HCT116 (cell line): ENCODE measurements at regions not wholly inside any gene's neighbourhood (a gene's known extent, or its start where the extent isn't known, plus 50 kb on each side); places are given as distances from the start of the nearest gene placed in this dataset.

Experiments
- ATAC-seq: fragments of 200-7000 bp; cut with Tn5 transposase; 2 replicates; pipeline ENCODE4 v1.9.1; 2020; ENCODE audit warnings: mild to moderate bottlenecking, moderate library complexity
- BruUV-seq: library from RNA; stranded (reverse); fragments of 400-500 nt; replicated peaks from 2 replicates; lab custom pipeline; 2021; lab: Mats Ljungman, UMichigan
- CTCF ChIA-PET: fragments of 300-600 bp; sonication (Branson Sonifier 250); formaldehyde crosslinking; loops from one replicate; lab custom pipeline; 2021; ENCODE audit warnings: antibody characterized with exemption; lab: Charles Lee
- POLR2A ChIA-PET: fragments of 300-600, 350-600 bp; sonication (Branson Sonifier 250); formaldehyde crosslinking; loops from one replicate; lab custom pipeline; 2021; ENCODE audit warnings: antibody characterized with exemption; lab: Charles Lee
- RAD21 ChIA-PET, 2 experiments: fragments of 300-600 bp; sonication (Branson Sonifier 250); formaldehyde crosslinking; loops; one replicate each; lab custom pipeline; 2023; ENCODE audit warnings: low total read pairs in 2 of 2; ENCODE audit not compliant: uncharacterized antibody in 2 of 2, unreplicated experiment in 2 of 2, low non-redundant PET in 1 of 2; lab: Charles Lee
- DNase-seq: peaks from one replicate; pipeline ENCODE4 v3.0.0-alpha.2; 2010; ENCODE audit warnings: low read depth, low spot score
- H2AFZ ChIP-seq: fragments of 200-600 bp; shearing (Covaris generic), sonication (generic); 2 replicates; pipeline ENCODE4 v1.6.1; 2017; ENCODE audit warnings: low read depth, mixed run types, mixed read lengths, antibody characterized with exemption, low read length; ENCODE audit not compliant: poor library complexity, severe bottlenecking
- H3K27ac ChIP-seq: 2 replicates; pipeline ENCODE4 v1.5.1; 2012; ENCODE audit warnings: low read depth, low read length
- H3K27me3 ChIP-seq: fragments of 200-600 bp; sonication (generic); 2 replicates; pipeline ENCODE4 v1.6.1; 2016; ENCODE audit warnings: mixed run types, low read length, mixed read lengths; ENCODE audit not compliant: insufficient read depth
- H3K36me3 ChIP-seq, 2 experiments: fragments of 200-500 bp in 1 of 2; fragments of 200-600 bp in 1 of 2; sonication (Bioruptor generic) in 1 of 2; sonication (generic) in 1 of 2; 2 replicates each; pipeline versions ENCODE4 v1.5.1 to v1.6.1; 2014 to 2016; ENCODE audit warnings: low read length in 2 of 2, inconsistent platforms in 1 of 2, mixed read lengths in 1 of 2, mixed run types in 1 of 2; ENCODE audit not compliant: insufficient read depth in 2 of 2, control insufficient read depth in 1 of 2
- H3K4me1 ChIP-seq, 2 experiments: fragments of 200-600 bp in 1 of 2; sonication (generic) in 1 of 2; 2 replicates each; pipeline versions ENCODE4 v1.5.1 to v1.6.1; 2012 to 2017; ENCODE audit warnings: low read length in 2 of 2, inconsistent platforms in 1 of 2, mild to moderate bottlenecking in 1 of 2, mixed read lengths in 1 of 2, mixed run types in 1 of 2, moderate library complexity in 1 of 2; ENCODE audit not compliant: insufficient read depth in 2 of 2, control insufficient read depth in 1 of 2
- H3K4me2 ChIP-seq: fragments of 200-600 bp; sonication (generic); 2 replicates; pipeline ENCODE4 v1.6.1; 2017; ENCODE audit warnings: mixed run types, low read length, mixed read lengths
- H3K4me3 ChIP-seq, 2 experiments: fragments of 200-600 bp in 1 of 2; sonication (generic) in 1 of 2; replicated peaks in 1 of 2; 2 replicates each; pipeline ENCODE4 v1.5.1; 2011 to 2016; ENCODE audit warnings: low read length in 2 of 2, control low read depth in 1 of 2, low read depth in 1 of 2, mild to moderate bottlenecking in 1 of 2, mixed read lengths in 1 of 2, mixed run types in 1 of 2
- H3K79me2 ChIP-seq: fragments of 200-600 bp; sonication (generic); 2 replicates; pipeline ENCODE4 v1.6.1; 2017; ENCODE audit warnings: mild to moderate bottlenecking, mixed run types, low read length, moderate library complexity, mixed read lengths; ENCODE audit not compliant: insufficient read depth
- H3K9ac ChIP-seq: fragments of 200-600 bp; sonication (generic); 2 replicates; pipeline ENCODE4 v1.6.1; 2016; ENCODE audit warnings: low read length, mixed read lengths
- H3K9me2 ChIP-seq: fragments of 200-600 bp; sonication (generic), shearing (Covaris generic); 2 replicates; pipeline ENCODE4 v1.6.1; 2017; ENCODE audit warnings: mixed run types, mild to moderate bottlenecking, moderate library complexity; ENCODE audit not compliant: insufficient read depth
- H3K9me3 ChIP-seq, 2 experiments: fragments of 200-500 bp in 1 of 2; fragments of 200-600 bp in 1 of 2; sonication (Bioruptor generic) in 1 of 2; sonication (generic) in 1 of 2; 2 replicates each; pipeline ENCODE4 v1.6.1; 2014 to 2017; ENCODE audit warnings: low read length in 2 of 2, mixed read lengths in 2 of 2, inconsistent platforms in 1 of 2, low read depth in 1 of 2, mild to moderate bottlenecking in 1 of 2, mixed run types in 1 of 2, moderate library complexity in 1 of 2; ENCODE audit not compliant: control insufficient read depth in 1 of 2, insufficient read depth in 1 of 2
- H4K20me1 ChIP-seq: fragments of 200-600 bp; sonication (generic), shearing (Covaris generic); 2 replicates; pipeline ENCODE4 v1.6.1; 2017; ENCODE audit warnings: mixed run types, mild to moderate bottlenecking, moderate library complexity; ENCODE audit not compliant: insufficient read depth
- CEBPB ChIP-seq: IDR thresholded peaks from 2 replicates; pipeline ENCODE4 v1.6.1; 2012; ENCODE audit warnings: low read depth
- CTCF ChIP-seq, 3 experiments: fragments of 200-600 bp in 1 of 3; sonication (generic) in 1 of 3; IDR thresholded peaks in 2 of 3; conservative IDR thresholded peaks in 1 of 3; 2 replicates each; pipeline ENCODE4 v1.5.1; 2012 to 2017; ENCODE audit warnings: low read depth in 2 of 3, low read length in 2 of 3, antibody characterized with exemption in 1 of 3, borderline replicate concordance in 1 of 3, control low read depth in 1 of 3, mild to moderate bottlenecking in 1 of 3, mixed read lengths in 1 of 3, mixed run types in 1 of 3, moderate library complexity in 1 of 3; ENCODE audit not compliant: insufficient read depth in 1 of 3
- EZH2 ChIP-seq: fragments of 200-600 bp; sonication (generic); IDR thresholded peaks from 2 replicates; pipeline ENCODE4 v1.6.1; 2017; ENCODE audit warnings: antibody characterized with exemption, mixed run types
- RAD21 ChIP-seq: IDR thresholded peaks from 2 replicates; pipeline ENCODE4 v1.6.1; 2012; ENCODE audit warnings: low read depth, mild to moderate bottlenecking
- SIN3A ChIP-seq: IDR thresholded peaks from 2 replicates; pipeline ENCODE4 v1.6.1; 2012; ENCODE audit warnings: low read depth
- SP1 ChIP-seq: IDR thresholded peaks from 2 replicates; pipeline ENCODE4 v1.6.1; 2012; ENCODE audit warnings: low read depth
- TCF7L2 ChIP-seq: IDR thresholded peaks from 2 replicates; pipeline ENCODE4 v1.7.0; 2011; ENCODE audit warnings: borderline replicate concordance, inconsistent platforms; ENCODE audit not compliant: insufficient read depth, insufficient read length; ENCODE audit errors: extremely low read depth
- ZBTB33 ChIP-seq: IDR thresholded peaks from 2 replicates; pipeline ENCODE4 v1.6.1; 2011; ENCODE audit warnings: mild to moderate bottlenecking, low read length, moderate library complexity; ENCODE audit not compliant: insufficient replicate concordance; ENCODE audit errors: extremely low read depth
- ZNF274 ChIP-seq: fragments of 200-500 bp; sonication (Bioruptor generic); IDR thresholded peaks from 2 replicates; pipeline ENCODE4 v1.6.1; 2014; ENCODE audit warnings: mild to moderate bottlenecking, low read depth, low read length, inconsistent platforms
- intact Hi-C: fragments of 100-400 bp; cut with micrococcal nuclease; formaldehyde crosslinking; loops from 2 replicates; pipeline ENCODE4 v1.10.0; 2022

- Histone ChIP-seq H3K9me3 (no peaks in the 10 kb centered on the region), H3K36me3 (no peaks in the 10 kb centered on the region), H3K4me2 (no peak overlapping the region), H3K79me2 (no peaks in the 10 kb centered on the region), H3K27ac (no peak overlapping the region), H3K27me3 (peaks cover 20% of the 10 kb centered on the region), H3K9me2 (no peaks in the 10 kb centered on the region), H2AFZ (no peak overlapping the region), H3K4me1 (0 out of 4 replicates have a peak, but pooled peaks cover 0 to 4% of the 10 kb centered on the region in 2 experiments), H3K4me3 (no peak overlapping the region), H4K20me1 (no peaks in the 10 kb centered on the region), H3K9ac (no peak overlapping the region)
- no TSS peak for BruUV-seq
- POLR2A ChIA-PET = no interaction called here
- DNase-seq = no peak
- CTCF ChIA-PET = interaction anchor here (1.2 kb wide), 1 partner anchor 509 kb away, joined by 3 read pairs; no protein-coding TSS in a partner anchor
- intact Hi-C loops = no loop called here
- RAD21 ChIA-PET = no interaction called here
- TF ChIP-seq ZNF274 (no peak), RAD21 (no peak), SIN3A (no peak), CEBPB (no peak), TCF7L2 (no peak), ZBTB33 (no peak), SP1 (no peak), EZH2 (no peak), CTCF (IDR thresholded peaks at IDR 0.05 in 2 of 3, conservative IDR thresholded peaks at IDR 0.05 in 1 of 3; ENCODE audit: borderline replicate concordance in 1 of 3, insufficient read depth in 1 of 3, low read depth in 2 of 3, low read length in 2 of 3) (no peak)
- ATAC-seq = no peak
These were observed 82.0 kb downstream of the SMPDL3A start for GRCh38 chr6:122871079-122871478.
